HG02623 (cell line): ENCODE measurements at regions not wholly inside any gene's neighbourhood (a gene's known extent, or its start where the extent isn't known, plus 50 kb on each side); places are given as distances from the start of the nearest gene placed in this dataset.

Source experiments
- ATAC-seq: cut with Tn5 transposase; IDR thresholded peaks from one replicate; pipeline ENCODE4 v1.9.1; 2021; ENCODE audit warnings: moderate library complexity; ENCODE audit not compliant: unreplicated experiment

GRCh38 chr5:86875539-86875938 is 257.8 kb downstream of the COX7C start:
- no peak for ATAC-seq

- no peak for ATAC-seq
Measured at GRCh38 chr5:86878250-86878649, 260.5 kb downstream of the COX7C start.

GRCh38 chr5:86879086-86879485 is 261.3 kb downstream of the COX7C start:
- no peak for ATAC-seq

- no peak for ATAC-seq
Measured at GRCh38 chr5:86880344-86880743, 262.6 kb downstream of the COX7C start.

- peak; percentile 92 for ATAC-seq
Measured at GRCh38 chr5:86880785-86881492, 263.2 kb downstream of the COX7C start.

- ATAC-seq: no peak
Measured at GRCh38 chr5:86881493-86882090, 263.9 kb downstream of the COX7C start.

- no peak for ATAC-seq
Measured at GRCh38 chr5:86884608-86885007, 266.9 kb downstream of the COX7C start.

GRCh38 chr5:86885011-86885410 is 267.3 kb downstream of the COX7C start:
- no peak for ATAC-seq

- no peak for ATAC-seq
Measured at GRCh38 chr5:86885489-86886230, 267.9 kb downstream of the COX7C start.

- ATAC-seq: no peak
Measured at GRCh38 chr5:86890375-86890774, 272.6 kb downstream of the COX7C start.

- no peak for ATAC-seq
Measured at GRCh38 chr5:86894056-86894455, 276.3 kb downstream of the COX7C start.

GRCh38 chr5:86896916-86897315 is 279.2 kb downstream of the COX7C start:
- no peak for ATAC-seq

GRCh38 chr5:86909418-86910295 is 291.9 kb downstream of the COX7C start:
- no peak for ATAC-seq

GRCh38 chr5:86917117-86917579 is 299.4 kb downstream of the COX7C start:
- no peak for ATAC-seq

- no peak for ATAC-seq
Measured at GRCh38 chr5:86918246-86918645, 300.5 kb downstream of the COX7C start.

GRCh38 chr5:86926033-86926432 is 308.3 kb downstream of the COX7C start:
- no peak for ATAC-seq

- no peak for ATAC-seq
Measured at GRCh38 chr5:86929123-86929766, 311.5 kb downstream of the COX7C start.

- ATAC-seq: no peak
Measured at GRCh38 chr5:86951761-86952160, 315.9 kb upstream of the RASA1 start.

- no peak for ATAC-seq
Measured at GRCh38 chr5:86964889-86965288, 302.8 kb upstream of the RASA1 start.

GRCh38 chr5:86968301-86968753 is 299.4 kb upstream of the RASA1 start:
- ATAC-seq: no peak
